ENCODE measurements at regions not wholly inside any gene's neighbourhood (a gene's known extent, or its start where the extent isn't known, plus 50 kb on each side); places are given as distances from the start of the nearest gene placed in this dataset.

GRCh38 chr5:145072889-145073288 lies 762.3 kb downstream of the PRELID2 start:
- Histone ChIP-seq H3K4me2 (ENCODE audit: insufficient read depth, low read length) (no peak overlapping the region), H3K36me3 (ENCODE audit: insufficient read depth, low read length) (no peaks in the 10 kb centered on the region), H3K9me3 (ENCODE audit: insufficient read depth, low read length, severe bottlenecking) (no peaks in the 10 kb centered on the region), H4K20me1 (ENCODE audit: insufficient read depth, low read length) (no peaks in the 10 kb centered on the region), H3K9ac (ENCODE audit: low read depth, low read length) (no peak overlapping the region), H3K27ac (ENCODE audit: low read length) (no peak overlapping the region), H3K4me1 (ENCODE audit: insufficient read depth, low read length) (no peaks in the 10 kb centered on the region), H2AFZ (ENCODE audit: low read depth, low read length) (no peak overlapping the region), H3K79me2 (ENCODE audit: insufficient read depth, low read length) (no peaks in the 10 kb centered on the region), H3K4me3 (ENCODE audit: low read depth in 1 of 2, low read length in 2 of 2) (no peak overlapping the region), H3K27me3 (ENCODE audit: insufficient read depth, low read length, poor library complexity) (no peaks in the 10 kb centered on the region)
- ATAC-seq (ENCODE audit: insufficient read depth, low read depth) (no peak), DNase-seq (no peak)
- no peak for TF ChIP-seq EZH2 (IDR thresholded peaks at IDR 0.05; ENCODE audit: borderline replicate concordance, low read depth, low read length, severe bottlenecking)
- TF ChIP-seq, protein P1, sequence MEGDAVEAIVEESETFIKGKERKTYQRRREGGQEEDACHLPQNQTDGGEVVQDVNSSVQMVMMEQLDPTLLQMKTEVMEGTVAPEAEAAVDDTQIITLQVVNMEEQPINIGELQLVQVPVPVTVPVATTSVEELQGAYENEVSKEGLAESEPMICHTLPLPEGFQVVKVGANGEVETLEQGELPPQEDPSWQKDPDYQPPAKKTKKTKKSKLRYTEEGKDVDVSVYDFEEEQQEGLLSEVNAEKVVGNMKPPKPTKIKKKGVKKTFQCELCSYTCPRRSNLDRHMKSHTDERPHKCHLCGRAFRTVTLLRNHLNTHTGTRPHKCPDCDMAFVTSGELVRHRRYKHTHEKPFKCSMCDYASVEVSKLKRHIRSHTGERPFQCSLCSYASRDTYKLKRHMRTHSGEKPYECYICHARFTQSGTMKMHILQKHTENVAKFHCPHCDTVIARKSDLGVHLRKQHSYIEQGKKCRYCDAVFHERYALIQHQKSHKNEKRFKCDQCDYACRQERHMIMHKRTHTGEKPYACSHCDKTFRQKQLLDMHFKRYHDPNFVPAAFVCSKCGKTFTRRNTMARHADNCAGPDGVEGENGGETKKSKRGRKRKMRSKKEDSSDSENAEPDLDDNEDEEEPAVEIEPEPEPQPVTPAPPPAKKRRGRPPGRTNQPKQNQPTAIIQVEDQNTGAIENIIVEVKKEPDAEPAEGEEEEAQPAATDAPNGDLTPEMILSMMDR (IDR thresholded peaks at IDR 0.05; ENCODE audit: borderline replicate concordance, extremely low read depth, low read length, poor library complexity, severe bottlenecking): no peak

DNA sequence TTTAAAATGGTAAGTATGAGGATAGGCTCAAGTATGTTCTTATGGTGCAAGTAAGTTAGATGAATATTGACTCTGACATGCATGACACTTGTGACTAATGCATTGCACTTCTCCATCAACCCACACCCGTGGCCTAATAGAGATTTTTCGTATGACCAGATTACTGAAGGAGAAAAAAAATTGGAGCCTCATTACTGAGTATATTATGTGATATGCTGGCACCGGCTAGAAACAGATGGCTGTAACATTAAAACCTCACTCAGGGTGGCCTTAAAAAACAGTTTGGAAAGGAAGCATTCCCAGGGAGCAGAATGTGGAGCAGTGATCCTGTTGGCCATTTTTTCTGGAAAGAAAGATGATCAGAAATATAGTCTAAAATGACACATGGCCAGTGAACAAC lies 766.4 kb downstream of the PRELID2 start:
- Histone ChIP-seq H3K36me3 (ENCODE audit: insufficient read depth, low read length) (no peaks in the 10 kb centered on the region), H3K27me3 (ENCODE audit: insufficient read depth, low read length, poor library complexity) (no peaks in the 10 kb centered on the region), H4K20me1 (ENCODE audit: insufficient read depth, low read length) (no peaks in the 10 kb centered on the region), H3K4me1 (ENCODE audit: insufficient read depth, low read length) (no peaks in the 10 kb centered on the region), H3K9ac (ENCODE audit: low read depth, low read length) (no peak overlapping the region), H3K9me3 (ENCODE audit: insufficient read depth, low read length, severe bottlenecking) (no peaks in the 10 kb centered on the region), H3K79me2 (ENCODE audit: insufficient read depth, low read length) (no peaks in the 10 kb centered on the region), H3K4me2 (ENCODE audit: insufficient read depth, low read length) (no peak overlapping the region), H2AFZ (ENCODE audit: low read depth, low read length) (no peak overlapping the region), H3K27ac (ENCODE audit: low read length) (no peak overlapping the region), H3K4me3 (ENCODE audit: low read depth in 1 of 2, low read length in 2 of 2) (no peak overlapping the region)
- no peak for TF ChIP-seq EZH2 (IDR thresholded peaks at IDR 0.05; ENCODE audit: borderline replicate concordance, low read depth, low read length, severe bottlenecking)
- TF ChIP-seq, protein P1 (IDR thresholded peaks at IDR 0.05; ENCODE audit: borderline replicate concordance, extremely low read depth, low read length, poor library complexity, severe bottlenecking): no peak
- ATAC-seq (ENCODE audit: insufficient read depth, low read depth) (no peak), DNase-seq (no peak)

DNA sequence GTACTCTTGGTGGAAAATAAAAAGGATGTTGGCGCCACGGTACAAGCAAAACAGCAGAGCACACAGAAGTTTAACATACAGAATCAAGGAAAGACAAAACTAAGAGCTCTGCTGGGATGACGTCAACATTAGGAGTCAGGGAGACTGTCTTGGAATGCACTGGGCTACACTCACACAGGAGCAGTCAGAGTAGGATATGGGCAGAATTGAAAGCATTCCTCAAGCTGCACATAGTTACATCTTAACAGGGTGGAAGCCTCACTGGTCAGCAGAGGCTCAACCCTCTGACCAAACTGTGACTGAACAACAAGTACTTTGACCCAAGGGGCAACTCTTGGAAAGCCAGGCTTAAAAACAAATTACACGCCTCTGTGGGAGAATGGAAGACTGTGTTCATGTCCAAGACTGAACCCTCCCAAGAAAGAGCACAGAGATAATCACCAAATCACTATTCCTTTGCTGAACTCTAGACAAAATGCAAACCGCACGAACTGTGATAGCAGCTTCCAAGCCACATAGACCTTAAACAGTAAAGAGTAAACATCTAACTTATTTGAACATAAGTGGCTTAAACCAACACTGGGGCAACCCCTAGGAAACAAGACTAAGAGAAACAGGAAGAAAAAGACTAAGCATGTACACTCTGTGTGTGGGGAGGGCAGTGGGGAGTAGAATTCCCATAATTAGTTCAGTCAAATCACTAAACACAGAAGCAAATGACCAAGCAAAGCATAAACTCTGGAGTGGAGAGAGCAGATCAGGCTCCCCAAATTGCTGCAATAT lies 772.7 kb downstream of the PRELID2 start:
- TF ChIP-seq, protein P1 (IDR thresholded peaks at IDR 0.05; ENCODE audit: borderline replicate concordance, extremely low read depth, low read length, poor library complexity, severe bottlenecking): no peak
- TF ChIP-seq EZH2 (IDR thresholded peaks at IDR 0.05; ENCODE audit: borderline replicate concordance, low read depth, low read length, severe bottlenecking): no peak
- no peak for ATAC-seq (ENCODE audit: insufficient read depth, low read depth)
- no peak overlapping the region for H2AFZ ChIP-seq (ENCODE audit: low read depth, low read length)
- no peaks in the 10 kb centered on the region for H3K4me1 ChIP-seq (ENCODE audit: insufficient read depth, low read length)
- H3K36me3 ChIP-seq (ENCODE audit: insufficient read depth, low read length): no peaks in the 10 kb centered on the region
- H3K4me2 ChIP-seq (ENCODE audit: insufficient read depth, low read length): no peak overlapping the region
- no peaks in the 10 kb centered on the region for H4K20me1 ChIP-seq (ENCODE audit: insufficient read depth, low read length)
- no peak for DNase-seq
- no peak overlapping the region for H3K9ac ChIP-seq (ENCODE audit: low read depth, low read length)
- no peak overlapping the region for H3K4me3 ChIP-seq (ENCODE audit: low read depth in 1 of 2, low read length in 2 of 2)
- H3K27me3 ChIP-seq (ENCODE audit: insufficient read depth, low read length, poor library complexity): no peaks in the 10 kb centered on the region
- H3K27ac ChIP-seq (ENCODE audit: low read length): no peak overlapping the region
- no peaks in the 10 kb centered on the region for H3K79me2 ChIP-seq (ENCODE audit: insufficient read depth, low read length)
- H3K9me3 ChIP-seq (ENCODE audit: insufficient read depth, low read length, severe bottlenecking): no peaks in the 10 kb centered on the region
